ENCODE measurements at regions not wholly inside any gene's neighbourhood (a gene's known extent, or its start where the extent isn't known, plus 50 kb on each side); places are given as distances from the start of the nearest gene placed in this dataset.
"Not testable (repeated sequence)": the region's sequence is repeated elsewhere in the genome, so short reads cannot be mapped to it uniquely, and the experiment has no call there.

GRCh38 chr5:121086671-121087070 is 622.6 kb downstream of the PRR16 start:
- no peak overlapping the region for H3K4me3 ChIP-seq (ENCODE audit: low read depth, low read length)
- TF ChIP-seq CTCF (IDR thresholded peaks at IDR 0.05; ENCODE audit: low read depth, low read length) = no peak

GRCh38 chr5:121087560-121087959 is 623.5 kb downstream of the PRR16 start:
- no peak for TF ChIP-seq CTCF (IDR thresholded peaks at IDR 0.05; ENCODE audit: low read depth, low read length)

GRCh38 chr5:121088341-121088740 is 624.2 kb downstream of the PRR16 start:
- TF ChIP-seq CTCF (IDR thresholded peaks at IDR 0.05; ENCODE audit: low read depth, low read length) = no peak
- H3K4me3 ChIP-seq (ENCODE audit: low read depth, low read length) = no peak overlapping the region

More at GRCh38 chr5:121087560-121087959, 623.5 kb downstream of the PRR16 start:
- H3K4me3 ChIP-seq (ENCODE audit: low read depth, low read length) = no peak overlapping the region

- no peak for TF ChIP-seq CTCF (IDR thresholded peaks at IDR 0.05; ENCODE audit: low read depth, low read length)
- H3K4me3 ChIP-seq (ENCODE audit: low read depth, low read length) = no peak overlapping the region
Observed at GRCh38 chr5:121090822-121091221, 626.7 kb downstream of the PRR16 start.

GRCh38 chr5:121100931-121101330 is 636.8 kb downstream of the PRR16 start:
- TF ChIP-seq CTCF (IDR thresholded peaks at IDR 0.05; ENCODE audit: low read depth, low read length) = no peak
- no peak overlapping the region for H3K4me3 ChIP-seq (ENCODE audit: low read depth, low read length)

GRCh38 chr5:121105921-121106320 is 641.8 kb downstream of the PRR16 start:
- TF ChIP-seq CTCF (IDR thresholded peaks at IDR 0.05; ENCODE audit: low read depth, low read length) = no peak
- no peak overlapping the region for H3K4me3 ChIP-seq (ENCODE audit: low read depth, low read length)

GRCh38 chr5:121106721-121107690 is 642.9 kb downstream of the PRR16 start:
- not testable (repeated sequence) for H3K4me3 ChIP-seq (ENCODE audit: low read depth, low read length)

Data from WI38 (cell line).